ENCODE measurements at regions not wholly inside any gene's neighbourhood (a gene's known extent, or its start where the extent isn't known, plus 50 kb on each side); places are given as distances from the start of the nearest gene placed in this dataset.

GRCh38 chr10:81093056-81093455 lies 555.4 kb downstream of the SH2D4B start:
- POLR2A ChIA-PET (ENCODE audit: unreplicated experiment): no interaction called here
- no peaks in the 10 kb centered on the region for H3K36me3 ChIP-seq (ENCODE audit: control insufficient read depth, insufficient read depth, low read length)
- no peak for TF ChIP-seq USF2 (IDR thresholded peaks at IDR 0.05; ENCODE audit: low read depth, low read length)
- no peak for TF ChIP-seq POLR2A (IDR thresholded peaks at IDR 0.05; ENCODE audit: low read depth, low read length)
- no peak for TF ChIP-seq FOS (IDR thresholded peaks at IDR 0.05; ENCODE audit: low read depth, low read length)
- no peak for TF ChIP-seq RAD21 (IDR thresholded peaks at IDR 0.05; ENCODE audit: low read length)
- TF ChIP-seq BHLHE40 (IDR thresholded peaks at IDR 0.05; ENCODE audit: low read depth, low read length): no peak
- no peak for TF ChIP-seq CHD1 (IDR thresholded peaks at IDR 0.05; ENCODE audit: low read depth, low read length)
- TF ChIP-seq MAZ (IDR thresholded peaks at IDR 0.05; ENCODE audit: borderline replicate concordance, low read depth, low read length): no peak

More at GRCh38 chr10:81093056-81093455, 555.4 kb downstream of the SH2D4B start:
- Histone ChIP-seq H3K9me3 (ENCODE audit: control insufficient read depth, insufficient read depth, low read length) (peaks cover 12% of the 10 kb centered on the region), H3K27ac (ENCODE audit: insufficient read depth, low read length) (no peak overlapping the region), H3K27me3 (ENCODE audit: control insufficient read depth, insufficient read depth, low read length) (no peaks in the 10 kb centered on the region), H2BK20ac (ENCODE audit: low read depth, low read length) (no peak overlapping the region), H4K8ac (ENCODE audit: low read depth in 2 of 2, low read length in 2 of 2) (no peak overlapping the region), H2BK5ac (ENCODE audit: low read depth, low read length, poor library complexity, severe bottlenecking) (no peak overlapping the region), H2BK15ac (ENCODE audit: low read depth, low read length) (no peak overlapping the region), H2AK9ac (replicated peaks; ENCODE audit: low read depth, low read length, poor library complexity) (no peak overlapping the region), H3K14ac (replicated peaks; ENCODE audit: low read depth, low read length) (no peak overlapping the region), H3K18ac (ENCODE audit: low read depth, low read length) (no peak overlapping the region), H4K5ac (ENCODE audit: low read depth, low read length) (no peak overlapping the region), H2BK120ac (ENCODE audit: low read depth, low read length) (no peak overlapping the region), H3K23ac (ENCODE audit: low read depth, low read length) (no peak overlapping the region), H3K4me1 (ENCODE audit: control insufficient read depth, insufficient read depth, low read length) (no peaks in the 10 kb centered on the region), H2AK5ac (ENCODE audit: low read depth, low read length) (no peak overlapping the region), H3K4me3 (ENCODE audit: insufficient read depth, low read depth, low read length) (no peak overlapping the region), H3K9me1 (ENCODE audit: insufficient read depth, low read length) (no peaks in the 10 kb centered on the region), H3K4ac (ENCODE audit: low read depth, low read length) (no peak overlapping the region), H3K9ac (ENCODE audit: low read depth, low read length) (no peak overlapping the region), H3K56ac (ENCODE audit: extremely low read depth, insufficient read depth, low read length) (no peak overlapping the region), H2AFZ (replicated peaks; ENCODE audit: low read length, poor library complexity) (no peak overlapping the region), H4K20me1 (ENCODE audit: insufficient read depth, low read length) (no peaks in the 10 kb centered on the region), H4K91ac (ENCODE audit: insufficient read depth, low read depth, low read length) (no peak overlapping the region), H3K79me1 (ENCODE audit: low read depth in 1 of 2, low read length in 2 of 2) (no peaks in the 10 kb centered on the region), H3K4me2 (ENCODE audit: low read depth, low read length) (no peak overlapping the region)
- dilution Hi-C loops (cut with HindIII; ENCODE audit: low sequenced_read_pairs, unreplicated experiment) (no loop called here), in situ Hi-C loops (cut with MboI; ENCODE audit: low sequenced_read_pairs) (no loop called here), intact Hi-C loops (cut with micrococcal nuclease) (no loop called here)
- DNase-seq (no peak), ATAC-seq (ENCODE audit: low read depth) (no peak)
- no TSS peak for BruUV-seq (replicated peaks)
- CTCF ChIA-PET: no interaction called here
- WGBS, 2 experiments (ENCODE audit: extremely low coverage in 2 of 2, insufficient read length in 1 of 2): no CpG with 5 or more reads among the region's 6 CpGs

Data from IMR-90 (cell line).